Neural crest cell (in vitro differentiated cells): ENCODE measurements at regions not wholly inside any gene's neighbourhood (a gene's known extent, or its start where the extent isn't known, plus 50 kb on each side); places are given as distances from the start of the nearest gene placed in this dataset.

Experiments used
- DNase-seq: peaks from one replicate; pipeline ENCODE4 v3.0.0; 2021; ENCODE audit warnings: low read depth, mixed read lengths, low spot score
- H3K27ac Mint-ChIP-seq: one replicate; pipeline ENCODE4 v1.8.0; 2021; ENCODE audit warnings: mild to moderate bottlenecking, mixed read lengths; ENCODE audit not compliant: unreplicated experiment
- H3K27me3 Mint-ChIP-seq: 2 replicates; pipeline ENCODE4 v1.8.0; 2021; ENCODE audit warnings: low read depth, mild to moderate bottlenecking, mixed read lengths
- H3K36me3 Mint-ChIP-seq: 2 replicates; pipeline ENCODE4 v1.8.0; 2021; ENCODE audit warnings: low read depth, mild to moderate bottlenecking, mixed read lengths
- H3K4me1 Mint-ChIP-seq: 2 replicates; pipeline ENCODE4 v1.8.0; 2021; ENCODE audit warnings: mixed read lengths
- H3K4me3 Mint-ChIP-seq: one replicate; pipeline ENCODE4 v1.8.0; 2021; ENCODE audit warnings: mild to moderate bottlenecking, mixed read lengths
- H3K9me3 Mint-ChIP-seq: 2 replicates; pipeline ENCODE4 v1.8.0; 2021; ENCODE audit warnings: mixed read lengths
- TF ChIP-seq, protein P1 (sequence below): fragments of 200-600 bp; sonication (generic); conservative IDR thresholded peaks from 2 replicates; pipeline ENCODE4 v1.5.0; 2021; ENCODE audit warnings: antibody characterized with exemption, mild to moderate bottlenecking

- H3K27me3 Mint-ChIP-seq, result no peaks in the 10 kb centered on the region
- TF ChIP-seq, protein P1, sequence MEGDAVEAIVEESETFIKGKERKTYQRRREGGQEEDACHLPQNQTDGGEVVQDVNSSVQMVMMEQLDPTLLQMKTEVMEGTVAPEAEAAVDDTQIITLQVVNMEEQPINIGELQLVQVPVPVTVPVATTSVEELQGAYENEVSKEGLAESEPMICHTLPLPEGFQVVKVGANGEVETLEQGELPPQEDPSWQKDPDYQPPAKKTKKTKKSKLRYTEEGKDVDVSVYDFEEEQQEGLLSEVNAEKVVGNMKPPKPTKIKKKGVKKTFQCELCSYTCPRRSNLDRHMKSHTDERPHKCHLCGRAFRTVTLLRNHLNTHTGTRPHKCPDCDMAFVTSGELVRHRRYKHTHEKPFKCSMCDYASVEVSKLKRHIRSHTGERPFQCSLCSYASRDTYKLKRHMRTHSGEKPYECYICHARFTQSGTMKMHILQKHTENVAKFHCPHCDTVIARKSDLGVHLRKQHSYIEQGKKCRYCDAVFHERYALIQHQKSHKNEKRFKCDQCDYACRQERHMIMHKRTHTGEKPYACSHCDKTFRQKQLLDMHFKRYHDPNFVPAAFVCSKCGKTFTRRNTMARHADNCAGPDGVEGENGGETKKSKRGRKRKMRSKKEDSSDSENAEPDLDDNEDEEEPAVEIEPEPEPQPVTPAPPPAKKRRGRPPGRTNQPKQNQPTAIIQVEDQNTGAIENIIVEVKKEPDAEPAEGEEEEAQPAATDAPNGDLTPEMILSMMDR, result no peak
- no peak for DNase-seq
- no peak overlapping the region for H3K4me3 Mint-ChIP-seq
- H3K36me3 Mint-ChIP-seq, result no peaks in the 10 kb centered on the region
- no peak overlapping the region for H3K27ac Mint-ChIP-seq
- H3K4me1 Mint-ChIP-seq, result no peaks in the 10 kb centered on the region
- H3K9me3 Mint-ChIP-seq, result no peaks in the 10 kb centered on the region
Observed at GRCh38 chr18:29644276-29644675, 1398.3 kb downstream of the DSC3 start.

DNA sequence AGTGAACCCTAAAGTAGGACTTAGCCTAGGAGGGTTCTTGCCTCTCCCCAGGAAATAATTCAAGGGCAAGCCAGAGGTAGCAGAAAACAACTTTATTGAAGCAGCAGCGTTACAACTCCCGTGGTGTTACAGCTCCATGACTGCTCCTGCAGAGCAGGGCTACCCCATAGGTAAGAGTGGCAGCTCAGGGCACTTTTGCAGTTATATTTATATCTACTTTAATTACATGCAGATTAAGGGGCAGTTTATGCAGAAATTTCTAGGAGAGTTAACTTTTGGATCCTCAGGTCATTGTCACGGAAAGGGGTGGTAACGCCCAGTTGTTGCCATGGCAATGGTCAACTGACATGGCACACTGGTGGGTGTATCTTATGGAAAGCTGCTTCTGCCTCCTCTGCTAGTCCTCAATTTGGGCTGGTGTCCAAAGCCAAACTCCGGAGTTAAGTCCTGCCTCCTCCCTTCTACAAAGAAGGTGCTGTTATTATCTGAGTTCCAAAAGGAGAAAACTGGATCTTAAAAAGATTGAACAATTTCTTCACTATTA, 1413.0 kb downstream of the DSC3 start:
- no peak for DNase-seq
- Mint-ChIP-seq H3K27me3 (no peaks in the 10 kb centered on the region), H3K4me1 (peaks cover 3% of the 10 kb centered on the region), H3K4me3 (no peak overlapping the region), H3K27ac (no peak overlapping the region), H3K9me3 (peaks cover 3% of the 10 kb centered on the region), H3K36me3 (no peaks in the 10 kb centered on the region)
- TF ChIP-seq, protein P1, result no peak

DNA sequence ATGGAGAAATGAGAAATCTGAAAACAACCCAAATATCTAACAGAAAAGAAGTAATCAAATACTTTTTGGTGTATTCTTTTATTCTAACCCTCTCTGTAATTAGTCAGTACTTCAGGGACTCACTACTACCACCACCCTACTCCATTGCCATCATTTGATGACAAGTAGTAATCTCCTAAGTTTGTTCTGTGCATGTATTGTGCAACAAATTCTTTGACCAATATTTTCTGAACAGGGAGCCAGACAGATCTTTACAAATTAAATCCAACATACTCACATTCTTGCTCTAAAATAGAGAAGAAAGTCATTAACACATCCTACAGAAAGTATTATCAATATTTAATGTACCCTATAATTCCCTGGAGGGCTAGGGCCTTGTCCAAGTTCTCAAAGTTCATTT, 1416.4 kb downstream of the DSC3 start:
- Mint-ChIP-seq H3K4me3 (no peak overlapping the region), H3K9me3 (peaks cover 4% of the 10 kb centered on the region), H3K36me3 (no peaks in the 10 kb centered on the region), H3K27me3 (no peaks in the 10 kb centered on the region), H3K27ac (no peak overlapping the region), H3K4me1 (peaks cover 9% of the 10 kb centered on the region)
- DNase-seq, result no peak
- TF ChIP-seq, protein P1, result no peak

DNA sequence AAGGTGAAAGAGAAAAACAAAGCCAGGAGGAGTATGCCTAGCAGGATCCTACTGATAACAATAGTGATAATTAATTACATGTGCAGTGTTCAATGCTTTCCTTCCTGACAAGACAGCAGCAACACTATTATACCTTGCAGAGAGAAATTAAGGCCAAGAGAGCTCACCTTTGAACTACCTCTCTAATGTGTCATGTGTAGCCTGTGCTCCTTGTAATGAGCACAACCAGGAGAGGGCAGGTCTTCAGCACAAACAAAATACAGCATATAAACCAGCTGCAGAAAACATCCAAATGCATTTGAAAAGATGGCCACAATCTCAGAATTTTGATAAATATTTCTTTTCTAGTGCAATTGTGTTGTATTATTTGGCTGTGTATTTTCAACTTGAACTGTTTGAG, 1425.7 kb downstream of the DSC3 start:
- H3K4me3 Mint-ChIP-seq, result no peak overlapping the region
- H3K9me3 Mint-ChIP-seq, result peaks cover 4% of the 10 kb centered on the region

GRCh38 chr18:29608982-29609381, 1432.1 kb upstream of the CDH2 start:
- Mint-ChIP-seq H3K9me3 (peaks cover 14% of the 10 kb centered on the region), H3K27ac (no peak overlapping the region), H3K4me1 (no peaks in the 10 kb centered on the region), H3K4me3 (no peak overlapping the region), H3K27me3 (no peaks in the 10 kb centered on the region), H3K36me3 (peaks cover 7% of the 10 kb centered on the region)
- TF ChIP-seq, protein P1, result no peak
- no peak for DNase-seq

More for the DNA sequence above, 1425.7 kb downstream of the DSC3 start:
- no peaks in the 10 kb centered on the region for H3K4me1 Mint-ChIP-seq
- H3K27ac Mint-ChIP-seq, result no peak overlapping the region
- no peak for DNase-seq
- H3K36me3 Mint-ChIP-seq, result no peaks in the 10 kb centered on the region
- no peaks in the 10 kb centered on the region for H3K27me3 Mint-ChIP-seq
- TF ChIP-seq, protein P1, result no peak
